Cardiac muscle cell (in vitro differentiated cells and primary cell): ENCODE measurements at regions not wholly inside any gene's neighbourhood (a gene's known extent, or its start where the extent isn't known, plus 50 kb on each side); places are given as distances from the start of the nearest gene placed in this dataset.
A peak's percentile ranks its signal among the peaks of the same experiment; 100 is the strongest.

Experiments used
- DNase-seq, 2 donors: peaks; one replicate each; pipeline versions ENCODE4 v3.0.0 to v3.0.0-alpha.2; 2010 to 2017; ENCODE audit warnings: low read depth in 1 of 2, low spot score in 1 of 2
- H3K27ac ChIP-seq: fragments of 200-600 bp; sonication (generic); 2 replicates; pipeline ENCODE4 v1.5.1; 2016
- H3K27me3 ChIP-seq: fragments of 200-600 bp; sonication (generic); 2 replicates; pipeline ENCODE4 v1.6.0; 2016; ENCODE audit warnings: control low read depth
- H3K36me3 ChIP-seq: fragments of 200-600 bp; sonication (generic); 2 replicates; pipeline ENCODE4 v1.5.1; 2016; ENCODE audit warnings: control low read depth
- H3K4me1 ChIP-seq: fragments of 200-600 bp; sonication (generic); 2 replicates; pipeline ENCODE4 v1.8.1; 2017; ENCODE audit warnings: low read depth, mild to moderate bottlenecking, mixed run types
- H3K4me3 ChIP-seq: fragments of 200-600 bp; sonication (generic); 2 replicates; pipeline ENCODE4 v1.5.1; 2016; ENCODE audit warnings: mild to moderate bottlenecking
- H3K9me3 ChIP-seq: fragments of 200-600 bp; sonication (generic); 2 replicates; pipeline ENCODE4 v1.5.1; 2017; ENCODE audit warnings: low read depth, mild to moderate bottlenecking, control low read depth
- TF ChIP-seq, protein P1 (sequence below): IDR thresholded peaks from 2 replicates; pipeline ENCODE4 v1.5.1; 2012; ENCODE audit warnings: low read depth, mild to moderate bottlenecking, low read length

- H3K27me3 ChIP-seq, result no peaks in the 10 kb centered on the region
- TF ChIP-seq, protein P1, sequence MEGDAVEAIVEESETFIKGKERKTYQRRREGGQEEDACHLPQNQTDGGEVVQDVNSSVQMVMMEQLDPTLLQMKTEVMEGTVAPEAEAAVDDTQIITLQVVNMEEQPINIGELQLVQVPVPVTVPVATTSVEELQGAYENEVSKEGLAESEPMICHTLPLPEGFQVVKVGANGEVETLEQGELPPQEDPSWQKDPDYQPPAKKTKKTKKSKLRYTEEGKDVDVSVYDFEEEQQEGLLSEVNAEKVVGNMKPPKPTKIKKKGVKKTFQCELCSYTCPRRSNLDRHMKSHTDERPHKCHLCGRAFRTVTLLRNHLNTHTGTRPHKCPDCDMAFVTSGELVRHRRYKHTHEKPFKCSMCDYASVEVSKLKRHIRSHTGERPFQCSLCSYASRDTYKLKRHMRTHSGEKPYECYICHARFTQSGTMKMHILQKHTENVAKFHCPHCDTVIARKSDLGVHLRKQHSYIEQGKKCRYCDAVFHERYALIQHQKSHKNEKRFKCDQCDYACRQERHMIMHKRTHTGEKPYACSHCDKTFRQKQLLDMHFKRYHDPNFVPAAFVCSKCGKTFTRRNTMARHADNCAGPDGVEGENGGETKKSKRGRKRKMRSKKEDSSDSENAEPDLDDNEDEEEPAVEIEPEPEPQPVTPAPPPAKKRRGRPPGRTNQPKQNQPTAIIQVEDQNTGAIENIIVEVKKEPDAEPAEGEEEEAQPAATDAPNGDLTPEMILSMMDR, result no peak
- H3K4me1 ChIP-seq, result peaks cover 14% of the 10 kb centered on the region
- no peaks in the 10 kb centered on the region for H3K9me3 ChIP-seq
- no peaks in the 10 kb centered on the region for H3K36me3 ChIP-seq
- no peak overlapping the region for H3K27ac ChIP-seq
- no peak overlapping the region for H3K4me3 ChIP-seq
- DNase-seq, result no peak
Observed at GRCh38 chr4:153146961-153147360, 57.3 kb upstream of the TRIM2 start.

DNA sequence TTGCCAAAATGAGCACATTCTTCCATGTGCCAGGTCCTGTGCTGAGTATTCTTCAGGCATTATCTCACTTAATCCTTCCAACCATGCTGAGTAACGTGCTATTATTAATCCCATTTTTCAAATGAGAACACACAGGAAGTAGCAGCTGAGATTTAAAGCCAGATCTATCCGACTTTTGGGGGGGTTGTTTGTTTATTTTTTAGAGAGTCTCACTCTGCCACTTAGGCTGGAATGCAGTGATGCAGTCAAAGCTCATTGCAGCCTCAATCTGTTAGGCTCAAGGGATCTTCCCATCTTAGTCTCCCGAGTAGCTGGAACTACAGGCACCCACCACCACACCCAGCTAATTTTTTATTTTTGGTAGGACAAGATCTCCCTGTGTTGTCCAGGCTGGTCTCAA is 55.5 kb upstream of the TRIM2 start:
- peaks cover 8% of the 10 kb centered on the region for H3K4me1 ChIP-seq
- H3K27ac ChIP-seq, result no peak overlapping the region
- no peaks in the 10 kb centered on the region for H3K9me3 ChIP-seq
- DNase-seq, result no peak
- TF ChIP-seq, protein P1, result no peak
- no peak overlapping the region for H3K4me3 ChIP-seq
- H3K36me3 ChIP-seq, result no peaks in the 10 kb centered on the region
- no peaks in the 10 kb centered on the region for H3K27me3 ChIP-seq

DNA sequence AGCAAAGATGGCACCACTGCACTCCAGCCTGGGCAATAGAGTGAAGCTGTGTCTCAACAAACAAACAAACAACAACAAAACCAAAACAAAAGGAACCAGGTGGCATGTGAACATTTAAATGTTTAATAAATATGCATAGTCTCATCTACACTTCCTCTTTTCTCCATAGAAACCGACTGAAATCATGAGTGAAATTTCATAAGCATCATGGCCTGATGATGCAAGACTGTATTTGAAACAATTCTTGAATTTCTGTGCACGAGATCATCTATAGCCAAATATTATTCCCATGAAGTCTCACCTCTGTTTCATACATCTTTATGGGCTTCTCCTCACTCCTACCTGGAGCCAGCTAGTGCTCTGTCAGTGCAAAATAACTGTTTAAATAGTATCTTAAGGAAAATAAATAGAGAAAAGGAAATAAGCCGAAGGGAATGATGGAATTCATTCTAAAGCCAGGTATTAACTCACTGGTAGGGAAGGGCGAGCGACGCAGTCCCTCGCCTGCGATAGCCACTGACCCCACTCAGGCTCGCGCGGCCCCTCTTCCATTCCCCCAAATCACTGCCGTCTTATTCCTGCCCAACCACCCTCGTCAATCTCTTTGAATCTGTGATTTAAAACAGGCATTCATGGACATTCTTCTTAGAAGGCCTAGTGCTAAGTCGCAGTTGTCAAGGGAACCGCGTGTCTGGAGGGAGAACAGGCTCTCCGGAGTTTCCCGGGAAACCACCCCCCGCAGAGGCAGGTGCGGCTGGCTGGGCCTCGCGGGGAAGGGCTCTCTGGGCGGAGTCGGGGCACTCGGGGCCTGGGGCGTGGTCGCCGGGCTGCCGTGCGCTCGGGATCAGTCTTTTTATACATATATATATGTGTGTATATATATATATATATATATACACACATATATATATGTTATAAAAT is 52.4 kb upstream of the TRIM2 start:
- peaks cover 11% of the 10 kb centered on the region for H3K27me3 ChIP-seq
- peaks cover 7% of the 10 kb centered on the region for H3K4me1 ChIP-seq
- H3K27ac ChIP-seq, result no peak overlapping the region
- H3K36me3 ChIP-seq, result no peaks in the 10 kb centered on the region
- no peaks in the 10 kb centered on the region for H3K9me3 ChIP-seq
- H3K4me3 ChIP-seq, result peak overlapping the region; percentile 48
- peak; percentile 66 to 75 for DNase-seq
- TF ChIP-seq, protein P1, result no peak

GRCh38 chr4:153152501-153153338 is 51.5 kb upstream of the TRIM2 start:
- peak overlapping the region; percentile 48 for H3K4me3 ChIP-seq
- peak; percentile 48 to 67 for DNase-seq
- TF ChIP-seq, protein P1, result no peak
- H3K36me3 ChIP-seq, result no peaks in the 10 kb centered on the region
- peaks cover 19% of the 10 kb centered on the region for H3K27me3 ChIP-seq
- H3K9me3 ChIP-seq, result no peaks in the 10 kb centered on the region
- H3K27ac ChIP-seq, result peak overlapping the region; percentile 16
- peaks cover 7% of the 10 kb centered on the region for H3K4me1 ChIP-seq

- Histone ChIP-seq H3K4me1 (peaks cover 7% of the 10 kb centered on the region), H3K36me3 (no peaks in the 10 kb centered on the region), H3K27ac (peak overlapping the region; percentile 16), H3K27me3 (peaks cover 19% of the 10 kb centered on the region), H3K4me3 (peak overlapping the region; percentile 48), H3K9me3 (no peaks in the 10 kb centered on the region)
- TF ChIP-seq, protein P1, result no peak
- DNase-seq, result peak; percentile 25 to 75
Observed at GRCh38 chr4:153153339-153153871, 50.8 kb upstream of the TRIM2 start.
